Endodermal cell (in vitro differentiated cells): ENCODE measurements at regions not wholly inside any gene's neighbourhood (a gene's known extent, or its start where the extent isn't known, plus 50 kb on each side); places are given as distances from the start of the nearest gene placed in this dataset.

Source experiments
- DNase-seq: peaks from one replicate; pipeline ENCODE4 v3.0.0-alpha.2; 2017
- H3K27ac ChIP-seq: 2 replicates; pipeline ENCODE4 v1.5.1; 2013; ENCODE audit warnings: mild to moderate bottlenecking, low read depth, low read length, moderate library complexity
- H3K27me3 ChIP-seq: 2 replicates; pipeline ENCODE4 v1.6.1; 2013; ENCODE audit warnings: mild to moderate bottlenecking, low read length, moderate library complexity; ENCODE audit not compliant: insufficient read depth, control insufficient read depth, poor library complexity, severe bottlenecking
- H3K36me3 ChIP-seq: 2 replicates; pipeline ENCODE4 v1.7.0; 2013; ENCODE audit warnings: mild to moderate bottlenecking, low read length, moderate library complexity; ENCODE audit not compliant: control insufficient read depth, insufficient read depth
- H3K4me1 ChIP-seq: one replicate; pipeline ENCODE4 v1.7.0; 2013; ENCODE audit warnings: low read length; ENCODE audit not compliant: control insufficient read depth, insufficient read depth
- H3K4me3 ChIP-seq: 2 replicates; pipeline ENCODE4 v1.5.1; 2013; ENCODE audit warnings: mild to moderate bottlenecking, low read length, moderate library complexity
- H3K9ac ChIP-seq: 2 replicates; pipeline ENCODE4 v1.6.1; 2013; ENCODE audit warnings: mild to moderate bottlenecking, low read length, moderate library complexity; ENCODE audit not compliant: poor library complexity, severe bottlenecking; ENCODE audit errors: extremely low read depth
- H3K9me3 ChIP-seq: 2 replicates; pipeline ENCODE4 v1.6.1; 2013; ENCODE audit warnings: mild to moderate bottlenecking, low read length, moderate library complexity; ENCODE audit not compliant: control insufficient read depth
- H3K27ac Mint-ChIP-seq: 2 replicates; pipeline ENCODE4 v1.8.0; 2020; ENCODE audit warnings: mixed read lengths
- H3K27me3 Mint-ChIP-seq: 2 replicates; pipeline ENCODE4 v1.8.0; 2021; ENCODE audit warnings: mild to moderate bottlenecking, mixed read lengths; ENCODE audit not compliant: insufficient read depth
- H3K36me3 Mint-ChIP-seq: 2 replicates; pipeline ENCODE4 v1.8.0; 2020; ENCODE audit warnings: low read depth, mixed read lengths
- H3K4me1 Mint-ChIP-seq: 2 replicates; pipeline ENCODE4 v1.8.0; 2020; ENCODE audit warnings: mixed read lengths
- H3K4me3 Mint-ChIP-seq: 2 replicates; pipeline ENCODE4 v1.8.0; 2020; ENCODE audit warnings: mild to moderate bottlenecking, moderate library complexity, mixed read lengths
- H3K9me3 Mint-ChIP-seq: 2 replicates; pipeline ENCODE4 v1.8.0; 2020; ENCODE audit warnings: mild to moderate bottlenecking, mixed read lengths
- CTCF ChIP-seq: fragments of 200-600 bp; sonication (generic); conservative IDR thresholded peaks from 2 replicates; pipeline ENCODE4 v1.5.0; 2021; ENCODE audit warnings: antibody characterized with exemption, mild to moderate bottlenecking
- WGBS, 2 experiments: methylation state at CpG; one replicate each; pipeline versions ENCODE4 v1.1.5 to v1.1.7; 2013; ENCODE audit warnings: missing lambda C conversion rate in 2 of 2, mixed read lengths in 1 of 2; ENCODE audit not compliant: insufficient coverage in 1 of 2, insufficient read length in 1 of 2; 5-methylcytosine and 5-hydroxymethylcytosine counted together

GRCh38 chr10:80894311-80894791, 356.6 kb downstream of the SH2D4B start:
- H3K4me1 ChIP-seq = peaks cover 11% of the 10 kb centered on the region
- WGBS, 2 experiments = 0 to 50% methylated on average over 1 to 3 of the region's 3 CpGs
- peaks cover 13% of the 10 kb centered on the region for H3K27me3 Mint-ChIP-seq
- no peak overlapping the region for H3K4me3 Mint-ChIP-seq
- H3K27ac Mint-ChIP-seq = no peak overlapping the region
- no peak overlapping the region for H3K4me3 ChIP-seq
- H3K4me1 Mint-ChIP-seq = peaks cover 22% of the 10 kb centered on the region
- no peak for DNase-seq
- no peaks in the 10 kb centered on the region for H3K9me3 ChIP-seq
- TF ChIP-seq CTCF = no peak
- no peak overlapping the region for H3K9ac ChIP-seq
- no peak overlapping the region for H3K27ac ChIP-seq
- no peaks in the 10 kb centered on the region for H3K9me3 Mint-ChIP-seq
- H3K36me3 Mint-ChIP-seq = no peaks in the 10 kb centered on the region
- H3K36me3 ChIP-seq = no peaks in the 10 kb centered on the region
- H3K27me3 ChIP-seq = no peaks in the 10 kb centered on the region

GRCh38 chr10:80894797-80895467, 357.2 kb downstream of the SH2D4B start:
- Histone ChIP-seq H3K36me3 (no peaks in the 10 kb centered on the region), H3K27ac (no peak overlapping the region), H3K4me3 (no peak overlapping the region), H3K27me3 (no peaks in the 10 kb centered on the region), H3K9ac (no peak overlapping the region), H3K4me1 (peaks cover 8% of the 10 kb centered on the region), H3K9me3 (no peaks in the 10 kb centered on the region)
- no peaks in the 10 kb centered on the region for H3K9me3 Mint-ChIP-seq
- 61 to 69% methylated on average over 5 to 11 of the region's 11 CpGs for WGBS, 2 experiments
- no peaks in the 10 kb centered on the region for H3K36me3 Mint-ChIP-seq
- H3K4me3 Mint-ChIP-seq = no peak overlapping the region
- H3K27ac Mint-ChIP-seq = no peak overlapping the region
- H3K27me3 Mint-ChIP-seq = peaks cover 13% of the 10 kb centered on the region
- peak; percentile 75 for DNase-seq
- H3K4me1 Mint-ChIP-seq = peaks cover 20% of the 10 kb centered on the region
- TF ChIP-seq CTCF = no peak

- Mint-ChIP-seq H3K36me3 (no peaks in the 10 kb centered on the region), H3K4me1 (peaks cover 20% of the 10 kb centered on the region), H3K9me3 (no peaks in the 10 kb centered on the region), H3K27ac (no peak overlapping the region), H3K27me3 (peaks cover 13% of the 10 kb centered on the region), H3K4me3 (no peak overlapping the region)
- no peak overlapping the region for H3K9ac ChIP-seq
- H3K27ac ChIP-seq = no peak overlapping the region
- no peak for TF ChIP-seq CTCF
- WGBS, 2 experiments = 88 to 98% methylated on average over 1 to 5 of the region's 5 CpGs
- no peaks in the 10 kb centered on the region for H3K27me3 ChIP-seq
- peaks cover 6% of the 10 kb centered on the region for H3K4me1 ChIP-seq
- H3K4me3 ChIP-seq = no peak overlapping the region
- DNase-seq = no peak
- no peaks in the 10 kb centered on the region for H3K36me3 ChIP-seq
- no peaks in the 10 kb centered on the region for H3K9me3 ChIP-seq
Measured at GRCh38 chr10:80896076-80896475, 358.4 kb downstream of the SH2D4B start.
